Ishikawa (cell line): ENCODE measurements at regions not wholly inside any gene's neighbourhood (a gene's known extent, or its start where the extent isn't known, plus 50 kb on each side); places are given as distances from the start of the nearest gene placed in this dataset.

ENCODE experiments used
- CEBPB ChIP-seq: IDR thresholded peaks from 2 replicates; pipeline ENCODE4 v1.6.1; 2012
- EP300 ChIP-seq: IDR thresholded peaks from 2 replicates; pipeline ENCODE4 v1.6.1; 2012; ENCODE audit warnings: borderline replicate concordance
- FOXM1 ChIP-seq: IDR thresholded peaks from 2 replicates; pipeline ENCODE4 v1.6.1; 2012; ENCODE audit warnings: low read depth, borderline replicate concordance
- RAD21 ChIP-seq: IDR thresholded peaks from 2 replicates; pipeline ENCODE4 v1.6.1; 2012; ENCODE audit warnings: low read depth
- REST ChIP-seq: IDR thresholded peaks from 2 replicates; pipeline ENCODE4 v1.6.1; 2012; ENCODE audit warnings: low read depth, mild to moderate bottlenecking
- TCF12 ChIP-seq: IDR thresholded peaks from 2 replicates; pipeline ENCODE4 v1.6.1; 2012; ENCODE audit warnings: low read depth
- TEAD4 ChIP-seq: IDR thresholded peaks from 2 replicates; pipeline ENCODE4 v1.6.1; 2012

- TF ChIP-seq CEBPB: no peak
- no peak for TF ChIP-seq TCF12
- TF ChIP-seq EP300: no peak
- TF ChIP-seq RAD21: no peak
- TF ChIP-seq TEAD4: no peak
- TF ChIP-seq REST: no peak
- no peak for TF ChIP-seq FOXM1
Measured at GRCh38 chr1:30313176-30313575, 410.2 kb downstream of the MATN1 start.
